HG02840 (cell line): ENCODE measurements at regions not wholly inside any gene's neighbourhood (a gene's known extent, or its start where the extent isn't known, plus 50 kb on each side); places are given as distances from the start of the nearest gene placed in this dataset.
A peak's percentile ranks its signal among the peaks of the same experiment; 100 is the strongest.

Experiments used
- ATAC-seq: cut with Tn5 transposase; IDR thresholded peaks from one replicate; pipeline ENCODE4 v1.9.1; 2021; ENCODE audit warnings: mild to moderate bottlenecking, moderate library complexity, moderate number of reproducible peaks; ENCODE audit not compliant: unreplicated experiment, low FRiP score

DNA sequence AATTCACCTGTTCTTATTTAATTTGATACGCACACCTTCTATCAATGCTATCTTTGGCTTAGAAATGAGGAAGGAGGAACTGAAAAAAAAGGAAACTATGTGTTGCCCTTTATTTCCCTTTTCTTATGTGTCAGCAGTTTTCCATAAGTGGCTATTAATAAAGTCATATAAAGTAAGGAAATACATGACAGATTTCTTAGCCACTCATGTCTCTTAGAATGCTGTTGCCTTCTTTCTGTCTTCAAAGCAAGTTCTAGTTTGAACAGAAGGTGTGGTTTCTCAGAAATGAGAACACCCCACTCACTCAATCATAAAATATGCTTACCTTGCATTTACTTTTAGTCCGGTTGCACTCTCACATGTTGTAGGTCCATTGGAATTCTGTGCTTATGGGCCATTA is 640.5 kb upstream of the GRM7 start:
- ATAC-seq = no peak

DNA sequence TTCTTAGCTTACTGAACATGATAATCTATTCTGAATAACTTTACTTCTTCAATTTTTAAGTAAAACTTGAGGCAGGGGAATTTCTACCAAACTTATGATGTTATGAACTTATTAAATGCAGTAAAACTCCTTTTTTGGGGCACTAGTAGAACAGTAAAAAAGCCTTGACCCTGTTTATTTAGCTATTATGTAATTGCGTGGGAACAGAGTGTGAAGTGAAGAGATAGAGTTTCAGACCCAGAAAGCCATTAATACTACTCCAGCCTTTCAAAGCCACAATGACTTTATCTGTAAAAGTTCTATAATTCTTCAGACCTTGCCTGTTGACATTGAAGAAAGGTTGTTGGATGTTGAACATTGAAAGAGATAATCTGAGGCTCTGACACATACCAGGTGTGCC is 638.8 kb upstream of the GRM7 start:
- no peak for ATAC-seq

DNA sequence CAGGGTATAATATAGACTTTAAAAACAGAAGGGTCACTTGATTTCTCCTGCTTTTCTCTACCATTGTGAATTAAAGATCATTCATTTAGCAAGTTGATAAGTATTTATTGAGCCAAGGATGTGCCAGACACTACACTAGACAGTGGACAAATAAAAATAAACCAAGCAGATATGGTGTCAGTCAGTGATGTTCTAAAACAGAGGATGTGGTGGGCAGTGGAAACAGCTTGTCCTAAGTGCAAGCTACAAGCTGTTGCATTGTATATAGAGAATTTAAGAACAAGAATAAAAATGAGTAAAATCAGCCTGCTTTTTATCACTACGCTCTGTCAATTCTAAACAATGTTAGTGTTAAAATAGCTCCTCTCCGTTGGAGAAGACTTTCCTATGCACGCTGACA is 637.3 kb upstream of the GRM7 start:
- no peak for ATAC-seq

DNA sequence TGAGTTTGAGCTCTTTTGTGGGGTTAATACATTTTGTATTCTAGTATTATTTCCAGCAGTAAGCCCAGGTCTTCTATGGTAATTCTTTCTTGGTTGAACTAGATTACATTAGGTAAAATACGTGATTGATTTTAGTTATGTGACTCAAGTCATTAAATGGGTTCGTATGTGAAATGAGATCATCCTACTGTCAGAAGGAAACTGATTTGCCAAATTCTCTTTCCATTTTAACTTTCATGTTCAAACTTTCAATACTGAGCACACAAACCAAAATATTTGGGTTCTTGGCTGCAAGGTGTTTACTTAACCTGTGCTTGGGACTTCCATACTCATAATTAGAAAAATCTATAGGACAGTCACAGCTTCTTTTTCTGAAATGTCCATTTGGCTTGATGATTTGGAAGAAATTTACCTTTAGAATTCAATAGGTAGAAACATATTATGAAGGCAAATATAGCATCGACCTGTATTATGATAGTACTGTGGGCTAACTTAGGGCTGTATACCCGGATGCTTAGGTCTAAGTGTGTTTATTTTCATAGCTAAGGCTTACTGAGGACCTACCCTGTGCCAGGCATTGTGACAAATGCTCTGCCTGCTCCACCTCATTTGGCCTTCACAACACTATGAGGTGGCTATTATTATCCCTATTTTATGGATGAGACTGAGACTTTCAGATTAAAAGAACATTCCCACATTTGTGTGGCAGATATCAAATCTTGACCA is 631.8 kb upstream of the GRM7 start:
- no peak for ATAC-seq

DNA sequence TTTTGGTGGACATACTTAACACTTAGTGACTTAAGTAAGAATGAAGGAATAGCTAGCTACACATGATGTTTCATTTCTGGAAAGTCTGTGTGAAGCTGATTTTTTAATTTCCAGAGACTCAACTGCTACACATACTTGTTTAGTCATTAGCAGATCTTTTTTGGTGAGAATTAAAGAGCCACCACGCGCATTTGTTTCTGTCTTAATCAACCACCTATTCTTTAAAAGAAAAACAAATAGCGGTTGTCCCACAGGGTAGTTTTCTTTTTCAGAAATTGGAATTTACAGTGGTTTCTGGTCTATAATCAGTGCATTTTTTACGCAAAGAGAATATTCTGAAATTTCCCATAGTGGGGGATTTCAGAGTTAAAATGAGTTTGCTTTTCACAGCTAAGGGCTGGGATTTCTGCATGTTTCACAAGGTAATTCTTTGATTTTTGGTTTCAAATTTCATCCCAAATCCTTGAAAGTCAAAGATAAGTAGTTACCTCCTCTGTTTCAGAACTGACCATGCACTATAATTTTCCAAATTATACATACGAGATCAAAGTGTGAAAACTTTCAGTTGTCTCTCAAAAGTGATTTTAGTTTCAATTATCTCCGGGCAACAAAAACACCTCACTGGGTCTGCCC is 631.0 kb upstream of the GRM7 start:
- ATAC-seq = peak; percentile 59

DNA sequence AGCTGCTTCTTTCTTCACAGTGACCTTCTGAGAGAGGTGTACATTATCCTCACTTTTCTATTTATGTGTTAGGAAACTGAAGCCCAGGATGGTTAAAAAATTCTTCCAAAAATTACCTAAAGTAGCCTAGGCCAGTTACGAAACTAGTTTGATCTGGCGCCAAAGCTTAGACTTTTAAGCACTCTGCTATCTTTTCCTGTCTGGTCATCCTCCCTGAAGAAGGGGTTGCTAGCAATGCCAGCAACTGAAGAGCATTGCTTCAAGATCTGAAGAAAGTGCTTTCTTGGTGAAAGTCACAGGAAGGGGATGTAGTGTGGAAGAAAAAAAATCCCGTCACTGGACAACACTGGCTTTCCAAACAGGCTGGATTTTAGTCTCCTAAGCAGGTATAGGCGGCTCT is 618.8 kb upstream of the GRM7 start:
- no peak for ATAC-seq

DNA sequence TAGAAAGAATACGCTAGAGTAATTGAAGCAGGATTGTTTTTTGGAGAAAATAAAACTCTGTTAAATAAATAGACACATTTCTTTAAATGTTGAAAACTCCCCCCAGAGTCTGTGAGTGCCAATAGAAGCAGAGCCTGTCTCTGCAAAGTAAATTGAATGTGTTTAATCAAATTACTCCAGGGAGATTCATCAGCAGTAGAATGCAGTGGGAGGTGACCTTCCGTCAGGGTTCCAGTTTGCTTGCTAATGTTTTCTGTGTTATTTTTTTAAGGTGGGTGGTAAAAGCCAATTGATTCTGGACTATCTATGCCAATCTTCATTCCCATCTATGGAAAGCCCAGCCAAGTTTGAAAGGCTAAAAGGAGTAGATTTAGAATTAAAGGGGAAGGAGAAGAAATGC is 612.4 kb upstream of the GRM7 start:
- no peak for ATAC-seq

DNA sequence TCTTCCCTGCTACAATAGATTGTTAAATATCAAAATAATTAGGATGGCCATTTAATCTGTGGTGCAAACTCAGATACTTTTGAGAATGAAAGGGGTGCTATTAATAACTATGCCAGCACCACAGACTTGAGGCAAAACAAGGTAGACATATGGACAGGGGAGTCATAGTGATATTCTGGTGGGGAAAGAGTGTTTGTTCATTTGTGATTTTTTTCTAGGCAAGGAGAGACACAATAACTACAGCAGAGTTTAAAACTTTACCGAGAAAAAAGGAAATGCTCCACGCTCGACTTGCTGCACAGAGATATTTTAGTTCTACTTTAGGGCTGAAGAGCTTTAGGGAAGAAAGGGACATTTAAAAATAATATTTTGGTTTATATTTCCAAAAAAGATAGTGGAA is 611.2 kb upstream of the GRM7 start:
- ATAC-seq = no peak

DNA sequence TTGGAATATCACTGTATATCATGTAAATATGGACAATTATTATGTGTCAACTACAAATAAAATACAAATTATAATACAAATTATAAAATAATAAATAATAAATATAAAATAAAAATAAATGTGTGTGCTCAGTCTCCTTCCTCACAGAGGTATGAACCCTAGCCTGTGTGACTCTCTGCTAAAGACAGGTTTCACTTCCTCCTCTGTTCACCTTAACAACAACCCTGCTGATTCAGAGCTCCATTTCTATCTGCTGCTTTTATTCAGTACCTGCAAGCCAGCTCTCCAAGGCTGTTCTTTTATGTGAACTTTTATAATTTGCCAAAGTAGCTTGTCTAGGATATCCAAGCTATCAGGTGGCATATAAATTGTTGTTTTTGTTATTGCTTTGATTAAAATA is 610.7 kb upstream of the GRM7 start:
- ATAC-seq = peak; percentile 95

DNA sequence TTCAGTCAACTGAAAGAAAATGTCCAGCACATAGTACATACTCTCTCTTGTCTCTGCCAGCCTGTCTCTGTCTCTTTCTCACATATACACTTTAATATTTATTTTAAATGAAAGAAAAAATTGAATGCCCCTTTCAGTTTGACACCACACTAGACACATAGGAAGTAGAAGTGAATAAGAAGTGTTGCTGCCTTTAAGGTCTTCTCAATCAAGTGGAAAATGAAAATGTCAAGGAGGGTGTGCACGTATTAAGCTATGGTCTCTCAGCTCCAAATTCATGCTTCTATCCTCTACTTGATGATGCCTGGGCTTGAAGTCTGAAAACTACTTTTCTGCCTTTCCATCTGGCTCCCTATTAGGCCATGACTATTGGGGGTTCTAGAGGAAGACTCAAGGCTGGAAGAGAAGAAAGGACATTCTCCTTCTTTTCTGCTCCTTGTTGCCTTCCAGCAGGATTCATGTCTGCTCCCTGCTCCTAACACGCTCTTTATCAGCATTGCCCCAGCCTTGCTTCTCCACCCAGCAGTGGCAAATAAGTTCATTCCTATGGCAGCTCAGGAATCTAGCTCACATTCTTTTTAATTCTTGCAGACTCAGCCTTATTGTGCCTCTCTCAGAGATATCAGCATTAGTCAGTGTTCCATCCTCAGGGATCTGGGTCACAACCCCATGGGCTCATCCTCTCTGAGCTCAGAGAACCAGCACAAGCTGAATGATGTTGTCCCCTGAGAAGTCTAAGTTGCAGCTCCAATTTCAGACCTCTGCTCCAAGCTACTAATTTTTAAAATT is 609.1 kb upstream of the GRM7 start:
- no peak for ATAC-seq

DNA sequence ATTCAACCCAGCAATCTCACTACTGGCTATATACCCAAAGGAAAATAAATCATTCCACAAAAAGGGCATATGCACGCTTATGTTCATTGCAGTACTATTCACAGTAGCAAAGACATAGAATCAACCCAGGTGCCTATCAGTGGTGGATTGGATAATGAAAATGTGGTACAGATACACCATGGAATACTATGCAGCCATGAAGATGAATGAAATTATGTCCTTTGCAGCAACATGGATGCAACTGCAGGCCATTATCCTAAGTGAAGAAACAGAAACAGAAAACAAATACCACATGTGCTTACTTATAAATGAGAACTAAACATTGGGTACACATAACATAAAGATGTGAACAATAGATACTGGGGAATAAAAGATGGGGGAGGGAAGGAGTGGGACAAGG is 606.4 kb upstream of the GRM7 start:
- no peak for ATAC-seq

DNA sequence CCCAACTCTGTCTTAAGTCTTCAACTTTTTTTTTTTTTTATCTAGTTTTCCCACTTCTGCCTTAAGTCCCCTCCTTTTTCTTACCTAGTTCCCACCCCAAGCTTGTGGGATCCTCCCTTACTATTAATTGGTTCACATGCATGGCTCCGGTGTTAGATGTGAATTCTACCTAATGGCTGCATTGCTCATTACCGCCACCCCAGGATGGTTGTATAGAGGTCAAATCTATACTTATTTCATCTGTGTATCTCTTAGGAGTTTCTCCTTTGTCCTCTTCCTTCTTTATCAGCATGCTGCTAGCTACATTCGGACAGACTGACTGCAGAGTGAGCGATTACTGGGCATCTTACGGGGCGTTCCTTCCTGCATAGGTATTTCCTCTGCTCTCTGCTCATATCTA is 605.7 kb upstream of the GRM7 start:
- ATAC-seq = no peak

DNA sequence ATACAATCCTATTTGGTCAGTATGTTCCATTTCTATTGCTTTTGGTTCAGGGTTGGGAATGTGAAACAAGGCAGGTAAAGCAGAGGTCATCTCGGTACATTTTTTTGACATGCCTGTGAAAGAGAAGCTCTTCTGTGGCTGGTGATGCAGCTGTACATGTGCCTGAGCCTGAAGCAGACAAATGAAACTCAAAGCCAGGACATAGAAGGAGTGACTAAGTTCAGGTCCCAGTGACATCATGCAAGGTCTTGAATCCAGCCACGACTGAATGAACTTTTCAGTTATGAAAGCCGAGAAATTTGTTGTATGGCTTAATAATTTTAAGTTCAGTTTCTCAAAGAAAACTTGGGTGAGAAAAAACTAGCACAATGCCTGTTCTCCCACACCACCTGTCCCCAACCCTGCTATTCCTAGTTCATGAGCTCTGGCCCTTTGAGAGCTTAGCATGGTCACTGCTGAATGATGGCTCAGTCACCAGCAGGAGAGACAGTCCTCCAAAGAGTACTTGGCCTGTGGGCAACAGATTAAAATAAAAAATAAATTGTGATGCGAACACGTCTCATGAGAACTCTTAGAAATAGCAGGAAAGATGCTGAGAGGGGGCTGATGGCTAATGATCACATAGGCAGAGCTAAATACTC is 600.2 kb upstream of the GRM7 start:
- no peak for ATAC-seq

DNA sequence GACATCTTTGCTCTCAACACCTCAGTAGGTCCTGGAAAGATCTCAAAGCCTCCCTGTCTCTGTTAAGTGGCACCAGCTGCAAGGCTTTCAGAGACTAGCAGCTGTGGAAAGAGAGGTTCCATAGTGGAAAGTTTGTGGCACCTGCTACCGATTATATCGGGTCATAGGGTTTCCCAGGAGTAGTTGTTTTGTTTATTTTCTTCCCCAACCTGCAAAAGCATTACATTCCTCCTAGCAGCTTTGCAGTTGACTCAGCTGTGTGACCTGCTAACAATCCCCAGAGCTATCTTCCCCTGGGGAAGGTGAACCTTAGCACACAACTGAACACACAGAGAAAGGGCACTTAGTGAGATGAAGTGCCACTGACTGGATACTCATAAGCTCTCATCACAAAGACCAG is 598.9 kb upstream of the GRM7 start:
- ATAC-seq = no peak

DNA sequence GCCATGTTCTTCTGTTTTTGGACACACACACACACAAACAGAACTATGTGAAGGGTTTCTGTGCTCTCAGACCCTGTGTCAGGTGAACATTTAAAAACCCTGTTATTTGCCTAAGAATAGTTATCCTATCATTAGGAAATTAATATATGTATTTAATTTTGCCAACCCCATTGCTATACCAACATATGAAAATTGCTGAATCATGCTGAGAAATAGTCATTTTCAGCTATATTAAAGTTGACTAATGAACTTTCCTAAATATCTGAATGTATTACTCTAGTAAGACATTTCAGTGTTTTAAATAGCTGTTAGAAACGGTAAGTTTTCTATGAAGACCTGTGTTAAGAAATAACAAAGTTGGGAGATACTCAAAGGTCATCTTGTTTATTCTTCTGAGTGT is 596.9 kb upstream of the GRM7 start:
- ATAC-seq = no peak

DNA sequence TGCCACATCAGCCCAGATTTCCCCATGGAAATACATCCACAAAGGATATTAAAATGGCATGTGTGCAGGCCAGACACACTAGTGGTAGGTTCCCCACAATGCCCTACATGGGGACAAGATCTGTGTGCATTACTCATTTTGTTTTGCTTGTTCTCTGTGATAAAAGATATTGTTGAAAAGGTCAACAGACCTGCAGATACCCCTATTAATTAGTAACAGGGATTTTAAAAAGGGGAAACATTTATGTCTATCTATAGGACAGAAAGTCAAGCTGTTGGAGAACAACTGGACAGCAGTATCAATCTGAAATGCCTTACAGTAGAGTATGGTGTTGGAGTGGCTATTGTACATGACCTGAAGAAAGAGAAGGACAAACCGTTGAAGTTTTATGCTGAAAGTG is 596.0 kb upstream of the GRM7 start:
- no peak for ATAC-seq

DNA sequence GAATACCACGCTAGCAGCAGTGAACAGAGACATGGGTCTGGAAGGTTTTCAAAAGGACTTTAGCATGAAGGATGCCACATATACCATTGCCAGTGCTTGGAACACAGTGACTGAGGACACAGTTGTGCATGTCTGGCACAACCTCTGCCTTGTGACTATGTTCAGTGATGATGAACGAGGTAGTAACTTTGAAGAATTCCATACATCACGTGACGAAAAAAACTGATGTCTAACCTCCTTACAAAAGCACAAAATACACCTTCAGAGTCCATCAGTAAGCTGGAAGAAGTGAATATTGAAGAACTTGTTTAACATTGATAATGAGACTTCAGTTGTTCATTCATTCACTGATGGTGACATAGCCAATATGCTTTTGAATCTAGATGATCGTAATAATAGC is 594.8 kb upstream of the GRM7 start:
- ATAC-seq = no peak

DNA sequence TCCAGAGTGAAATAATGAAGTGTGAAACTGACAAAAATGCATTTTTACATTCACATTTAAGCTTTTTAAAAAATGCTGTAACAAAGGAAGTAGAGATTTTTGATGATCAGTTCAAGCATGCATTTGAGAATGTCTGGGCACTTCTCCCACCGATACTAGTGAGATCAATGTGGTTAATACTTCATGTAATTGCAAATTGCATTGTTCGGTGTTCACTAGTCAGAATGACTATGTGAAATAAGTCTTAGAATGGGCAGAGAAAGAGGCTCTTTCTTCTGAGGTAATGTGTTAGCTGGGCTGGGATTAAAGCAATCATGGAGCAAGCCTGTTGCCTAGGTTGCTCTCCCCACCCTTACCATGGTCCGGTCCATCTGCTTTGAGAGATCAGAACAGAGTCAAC is 587.0 kb upstream of the GRM7 start:
- ATAC-seq = no peak

DNA sequence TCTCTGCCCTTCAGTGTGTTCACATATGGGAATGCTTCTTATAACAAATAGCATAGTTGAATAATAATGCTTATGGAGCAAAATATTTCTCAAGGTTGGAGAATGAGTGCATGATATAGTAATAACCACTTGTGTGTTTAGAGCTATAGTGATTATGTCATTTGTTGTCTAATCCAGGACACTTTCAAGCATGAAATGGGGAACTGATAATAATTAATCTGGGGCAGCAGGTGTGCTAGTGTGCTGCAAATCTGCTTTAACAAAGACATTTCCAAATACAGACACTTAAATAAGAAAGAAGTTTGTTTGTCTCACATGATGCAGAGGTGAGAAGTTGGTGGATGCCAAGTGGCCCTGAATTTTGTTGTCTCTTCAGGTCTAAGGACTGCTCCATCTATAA is 579.3 kb upstream of the GRM7 start:
- no peak for ATAC-seq

DNA sequence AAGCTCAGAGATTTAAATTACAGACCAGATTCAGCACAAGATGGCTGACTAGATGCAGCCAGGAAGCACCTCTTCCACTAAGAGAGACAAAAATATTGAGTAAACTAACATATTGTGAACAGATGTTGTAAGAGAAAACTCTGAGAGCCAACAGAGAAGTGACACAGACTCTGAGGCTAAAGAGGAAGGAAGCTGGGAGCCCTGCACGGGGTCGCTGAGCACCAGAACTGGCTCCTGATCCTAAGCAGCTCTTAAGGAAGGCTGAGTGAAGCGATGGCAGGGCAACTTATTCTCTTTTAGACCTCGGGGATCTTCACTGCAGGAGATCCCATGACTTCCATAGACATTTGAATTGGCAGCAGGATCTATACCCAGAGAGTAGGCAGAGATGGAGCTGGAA is 578.0 kb upstream of the GRM7 start:
- ATAC-seq = no peak
